Fibroblast of villous mesenchyme (primary cell): ENCODE measurements at regions not wholly inside any gene's neighbourhood (a gene's known extent, or its start where the extent isn't known, plus 50 kb on each side); places are given as distances from the start of the nearest gene placed in this dataset.

Source experiments
- DNase-seq: peaks from one replicate; pipeline ENCODE4 v3.0.0-alpha.2; 2010; ENCODE audit warnings: low read depth
- H3K4me3 ChIP-seq: 2 replicates; pipeline ENCODE4 v1.5.1; 2011; ENCODE audit warnings: low read depth, mild to moderate bottlenecking, low read length
- CTCF ChIP-seq: IDR thresholded peaks from 2 replicates; pipeline ENCODE4 v1.5.1; 2012; ENCODE audit warnings: low read depth, mild to moderate bottlenecking, low read length; ENCODE audit not compliant: insufficient read depth

DNA sequence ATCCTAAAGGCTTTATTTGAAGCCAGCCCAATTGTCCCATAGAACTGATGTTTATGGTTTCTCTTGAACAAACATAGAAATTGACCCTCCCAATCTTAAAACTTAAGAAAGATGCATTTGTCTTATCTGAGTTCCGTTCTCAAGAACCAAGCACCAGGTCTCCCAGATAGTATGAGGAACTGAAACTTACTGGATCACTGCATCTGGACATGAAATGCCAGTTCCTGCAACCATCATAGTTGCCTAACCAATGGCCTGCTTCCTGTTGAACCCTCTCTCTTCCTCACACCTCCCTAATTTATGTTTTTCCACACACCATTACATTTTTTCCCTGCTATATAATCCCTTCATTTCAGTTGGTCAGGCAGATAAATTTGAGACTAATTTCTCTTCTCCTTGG, 478.9 kb downstream of the HTR1A start:
- TF ChIP-seq CTCF: no peak
- DNase-seq: no peak
- H3K4me3 ChIP-seq: no peak overlapping the region

GRCh38 chr5:63473335-63473967, 488.8 kb downstream of the HTR1A start:
- no peak for DNase-seq
- no peak overlapping the region for H3K4me3 ChIP-seq
- TF ChIP-seq CTCF: no peak

DNA sequence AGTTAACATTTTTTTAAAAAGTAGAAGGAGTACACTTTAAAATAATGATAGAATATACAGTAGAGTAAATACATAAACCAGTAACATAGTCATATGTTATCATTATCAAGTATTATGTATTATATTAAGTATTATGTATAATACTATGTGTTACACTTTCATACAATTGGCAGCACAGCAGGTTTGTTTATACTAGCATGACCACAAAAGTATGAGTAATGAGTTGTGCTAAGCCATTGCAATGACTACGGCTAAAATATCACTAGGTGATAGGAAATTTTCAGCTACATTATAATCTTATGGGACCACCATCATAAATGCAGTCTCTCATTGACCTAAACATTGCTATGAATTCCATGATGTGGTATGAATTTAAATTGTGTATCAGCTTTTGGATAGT, 506.0 kb downstream of the HTR1A start:
- TF ChIP-seq CTCF: no peak
- no peak overlapping the region for H3K4me3 ChIP-seq
- no peak for DNase-seq

- H3K4me3 ChIP-seq: no peak overlapping the region
- DNase-seq: no peak
- TF ChIP-seq CTCF: no peak
Measured at GRCh38 chr5:63451188-63451587, 511.1 kb downstream of the HTR1A start.

DNA sequence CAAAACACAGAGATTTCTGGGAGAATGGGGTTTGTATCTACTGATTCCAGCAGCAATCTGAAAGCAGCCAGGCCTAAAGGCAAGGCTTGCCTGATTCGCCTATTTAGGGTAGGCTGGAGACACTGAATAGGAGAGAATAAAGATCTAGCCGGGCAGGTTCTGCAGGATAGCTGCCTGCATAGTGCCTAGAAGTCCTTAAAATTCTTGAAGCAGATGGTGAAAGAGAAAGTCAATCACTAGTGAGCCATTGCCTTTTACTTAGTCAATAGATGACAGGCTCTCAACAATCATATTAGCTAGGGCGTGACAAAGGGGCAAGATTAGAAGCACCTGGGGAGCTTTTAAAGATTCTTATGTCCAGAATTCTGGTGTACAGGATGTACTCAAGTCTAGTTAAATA, 522.7 kb downstream of the HTR1A start:
- no peak for TF ChIP-seq CTCF
- DNase-seq: no peak
- no peak overlapping the region for H3K4me3 ChIP-seq

DNA sequence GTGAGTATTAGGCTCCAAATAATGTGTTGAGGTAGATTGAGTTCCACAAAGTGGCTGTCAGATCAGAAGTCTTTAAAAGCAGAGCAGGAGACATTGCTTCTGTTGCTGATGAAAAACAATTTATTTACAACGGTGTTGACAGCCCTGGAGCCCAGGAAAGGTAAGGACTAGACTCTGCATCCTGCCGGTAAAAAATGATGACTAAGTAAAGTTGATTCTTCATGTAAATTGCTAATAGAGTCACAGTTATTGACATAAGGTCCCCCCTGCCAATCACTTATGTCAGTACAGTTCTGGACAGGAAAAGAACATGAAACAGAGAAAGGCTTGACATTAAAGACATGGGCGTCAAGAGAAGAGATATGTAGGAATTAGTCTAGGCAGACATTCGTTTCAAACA, 552.5 kb downstream of the HTR1A start:
- no peak for TF ChIP-seq CTCF
- no peak for DNase-seq
- no peak overlapping the region for H3K4me3 ChIP-seq

GRCh38 chr5:63408984-63409383, 553.3 kb downstream of the HTR1A start:
- no peak overlapping the region for H3K4me3 ChIP-seq
- TF ChIP-seq CTCF: no peak
- DNase-seq: no peak
